ENCODE measurements at regions not wholly inside any gene's neighbourhood (a gene's known extent, or its start where the extent isn't known, plus 50 kb on each side); places are given as distances from the start of the nearest gene placed in this dataset.
"Not testable (repeated sequence)": the region's sequence is repeated elsewhere in the genome, so short reads cannot be mapped to it uniquely, and the experiment has no call there.

DNA sequence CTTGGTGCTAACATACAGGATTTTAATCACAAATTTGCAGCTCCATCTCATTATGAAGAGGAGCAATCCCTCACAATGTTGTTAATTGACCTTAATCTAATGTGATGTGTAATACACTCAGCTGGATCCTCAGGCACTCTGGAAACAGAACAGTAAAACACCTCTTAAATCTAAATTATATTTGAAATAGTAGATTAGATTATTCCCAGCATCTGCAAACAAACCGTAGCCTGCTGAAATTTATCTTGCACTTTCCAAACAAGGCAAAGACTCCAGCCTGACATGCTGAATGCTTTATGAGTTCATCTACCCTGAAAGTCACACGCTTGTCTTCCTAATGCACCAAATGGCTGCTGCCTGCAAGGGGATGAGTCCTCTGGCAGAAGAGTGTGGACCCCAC is 402.3 kb upstream of the GYPC start:
- no peak for DNase-seq

GRCh38 chr2:126264625-126265024 is 391.3 kb upstream of the GYPC start:
- DNase-seq: no peak

- no peak for DNase-seq
Measured at GRCh38 chr2:126269911-126270310, 386.0 kb upstream of the GYPC start.

DNA sequence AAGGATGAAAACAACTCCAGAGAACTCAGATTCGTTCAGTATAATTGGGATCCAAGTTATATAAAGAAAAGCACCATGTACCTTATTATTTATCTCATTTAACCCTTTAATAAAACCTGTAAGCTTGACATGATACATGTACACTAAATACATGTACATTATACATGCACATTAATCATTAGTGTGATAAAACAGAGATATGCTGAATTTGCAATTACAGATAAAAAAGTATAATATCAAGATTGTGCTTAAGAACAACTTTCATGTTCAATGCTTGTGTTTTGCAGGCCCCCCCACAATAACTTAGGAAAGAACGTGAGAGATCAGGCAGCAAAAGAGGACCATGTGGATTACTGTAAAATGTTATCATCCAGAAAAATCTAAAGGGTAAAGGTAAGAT is 385.4 kb upstream of the GYPC start:
- DNase-seq: no peak

GRCh38 chr2:126272401-126272800 is 383.6 kb upstream of the GYPC start:
- no peak for DNase-seq

DNA sequence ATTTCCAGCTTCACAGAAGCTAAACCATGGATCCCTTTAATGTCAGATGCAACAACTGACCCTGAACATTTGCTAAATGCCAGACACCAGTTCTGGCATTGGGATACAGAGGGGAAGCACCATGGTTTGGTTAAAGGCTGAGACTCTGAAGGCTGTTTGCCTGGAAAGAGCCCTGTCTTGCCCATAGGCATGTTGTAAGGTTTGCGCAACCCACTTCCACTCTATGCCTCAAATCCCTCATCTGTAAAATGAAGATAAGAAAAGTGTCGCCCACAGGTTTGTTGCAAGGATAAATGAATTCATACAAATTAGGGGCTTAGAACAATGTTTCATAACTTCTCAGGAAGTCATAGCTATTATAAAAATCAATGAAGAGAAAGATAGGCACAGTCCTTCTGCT is 380.9 kb upstream of the GYPC start:
- no peak for DNase-seq

DNA sequence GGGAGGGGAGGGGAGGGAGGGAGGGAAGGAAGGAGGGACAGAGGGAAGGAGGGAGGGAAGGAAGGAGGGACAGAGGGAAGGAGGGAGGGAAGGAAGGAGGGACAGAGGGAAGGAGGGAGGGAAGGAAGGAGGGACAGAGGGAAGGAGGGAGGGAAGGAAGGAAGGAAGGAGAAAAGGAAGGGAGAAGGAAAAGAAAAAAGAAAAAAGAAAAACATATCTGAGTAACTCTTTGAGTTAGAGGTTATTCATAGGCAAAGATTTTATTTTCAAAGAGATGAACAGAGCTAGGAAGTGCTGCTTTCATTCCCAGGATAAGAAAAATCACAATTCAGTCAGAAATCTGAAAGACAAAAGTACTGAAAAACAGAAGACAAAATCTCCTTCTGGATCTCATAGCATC is 379.7 kb upstream of the GYPC start:
- not testable (repeated sequence) for DNase-seq

DNA sequence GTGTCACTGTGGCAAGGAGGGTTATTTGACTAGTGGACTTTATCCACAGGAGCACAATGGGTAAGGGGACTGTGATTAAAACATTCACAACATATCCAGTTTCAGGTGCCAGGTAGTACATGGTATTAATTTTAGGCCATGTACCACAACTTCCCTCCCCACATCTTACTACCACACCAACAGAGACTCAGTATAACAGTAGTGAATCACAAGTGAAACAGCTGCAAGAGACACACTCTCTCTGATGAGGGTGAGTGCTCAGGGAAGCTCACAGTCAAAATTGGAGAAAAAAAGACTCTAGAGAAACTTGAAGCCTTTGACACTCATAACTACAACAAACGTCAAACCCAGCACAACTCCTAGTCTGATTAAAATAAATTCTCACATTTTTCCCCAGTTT is 367.6 kb upstream of the GYPC start:
- DNase-seq: no peak

DNA sequence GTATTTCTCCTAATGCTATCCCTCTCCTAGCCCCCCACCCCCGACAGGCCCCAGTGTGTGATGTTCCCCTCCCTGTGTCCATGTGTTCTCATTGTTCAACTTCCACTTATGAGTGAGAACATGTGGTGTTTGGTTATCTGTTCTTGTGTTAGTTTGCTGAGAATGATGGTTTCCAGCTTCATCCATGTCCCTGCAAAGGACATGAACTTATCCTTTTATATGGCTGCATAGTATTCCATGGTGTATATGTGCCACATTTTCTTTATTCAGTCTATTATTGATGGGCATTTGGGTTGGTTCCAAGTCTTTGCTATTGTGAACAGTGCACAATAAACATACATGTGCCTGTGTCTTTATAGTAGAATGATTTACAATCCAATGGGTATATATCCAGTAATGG is 362.0 kb upstream of the GYPC start:
- not testable (repeated sequence) for DNase-seq

DNA sequence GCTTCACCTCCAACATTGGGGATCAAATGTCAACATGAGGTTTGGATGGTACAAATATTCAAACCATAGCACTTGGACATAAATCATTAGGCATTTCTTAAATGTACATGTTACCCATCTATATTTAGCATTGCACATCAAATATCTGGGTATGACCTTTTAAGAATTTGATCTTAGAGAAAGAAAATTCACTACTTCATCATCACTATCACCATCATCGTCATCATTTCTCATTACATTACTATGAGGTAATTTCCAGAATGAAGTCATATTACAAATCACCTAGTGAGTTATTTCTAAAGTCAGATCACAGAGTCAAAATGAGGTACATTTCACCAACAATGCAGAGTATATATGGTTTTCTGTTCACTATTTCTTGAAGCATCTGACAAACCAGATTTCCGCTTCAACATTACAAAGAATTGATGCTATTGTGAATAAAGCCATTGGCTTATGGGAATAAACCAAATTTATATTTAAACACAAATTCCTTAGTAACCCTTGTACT is 356.4 kb upstream of the GYPC start:
- no peak for DNase-seq

GRCh38 chr2:126300348-126300747 is 355.6 kb upstream of the GYPC start:
- no peak for DNase-seq

- no peak for DNase-seq
Measured at GRCh38 chr2:126302043-126302442, 353.9 kb upstream of the GYPC start.

- DNase-seq: no peak
Measured at GRCh38 chr2:126303113-126303512, 352.8 kb upstream of the GYPC start.

- DNase-seq: no peak
Measured at GRCh38 chr2:126304154-126304553, 351.8 kb upstream of the GYPC start.

DNA sequence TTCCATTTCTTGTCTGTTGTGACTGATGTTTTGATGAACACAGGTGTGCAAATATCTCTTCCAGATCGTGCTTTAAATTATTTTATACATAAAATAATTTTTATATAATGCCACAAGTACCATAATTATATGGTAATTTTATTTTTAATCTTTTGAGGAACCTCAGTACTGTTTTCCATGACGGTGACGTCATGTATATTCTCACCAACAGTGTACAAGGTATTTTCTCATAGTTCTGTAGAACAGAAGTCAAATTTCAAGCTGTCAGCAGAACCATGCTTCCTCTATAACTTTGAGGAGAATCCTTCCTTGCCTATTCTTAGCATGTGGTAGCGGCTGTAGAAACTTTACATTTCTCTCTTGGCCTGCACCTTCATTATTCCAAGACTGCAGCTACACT is 349.4 kb upstream of the GYPC start:
- no peak for DNase-seq

GRCh38 chr2:126307740-126308139 is 348.2 kb upstream of the GYPC start:
- DNase-seq: no peak

DNA sequence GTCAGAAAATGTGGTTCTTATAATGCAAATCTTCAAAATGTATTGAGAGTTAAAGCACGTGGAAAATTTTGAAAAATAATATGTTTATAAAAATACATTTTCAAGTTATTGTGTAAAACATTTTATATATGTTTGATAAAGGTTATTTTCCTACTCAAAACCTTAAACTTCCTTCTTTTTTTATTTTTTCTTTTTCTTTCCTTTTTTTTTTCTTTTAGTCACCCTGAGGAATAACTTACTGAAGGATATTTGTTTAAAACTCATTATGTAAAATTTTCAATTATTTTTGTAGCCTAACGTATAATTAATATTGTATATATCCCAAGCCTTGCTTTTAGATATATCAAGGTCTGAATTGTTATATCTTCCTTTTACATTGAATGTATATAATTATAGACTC is 346.8 kb upstream of the GYPC start:
- no peak for DNase-seq

DNA sequence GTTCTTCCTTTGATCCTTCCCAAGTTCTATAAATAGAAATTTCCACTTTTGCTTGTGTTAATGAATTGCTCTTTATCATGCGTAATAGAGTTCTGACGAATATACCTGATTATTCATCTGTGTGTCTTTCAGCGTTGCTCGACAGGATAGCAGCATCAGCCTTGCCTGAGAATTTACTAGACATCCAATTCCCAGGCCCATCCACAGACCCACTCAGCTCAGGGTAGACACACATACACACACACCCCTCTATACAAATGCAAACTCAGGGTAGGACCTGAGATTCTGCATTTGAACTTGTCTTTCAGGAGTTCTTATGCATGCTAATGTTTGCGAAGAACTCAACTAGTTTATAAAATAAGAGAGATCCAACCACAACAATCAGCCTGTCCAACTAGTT is 343.4 kb upstream of the GYPC start:
- no peak for DNase-seq

DNA sequence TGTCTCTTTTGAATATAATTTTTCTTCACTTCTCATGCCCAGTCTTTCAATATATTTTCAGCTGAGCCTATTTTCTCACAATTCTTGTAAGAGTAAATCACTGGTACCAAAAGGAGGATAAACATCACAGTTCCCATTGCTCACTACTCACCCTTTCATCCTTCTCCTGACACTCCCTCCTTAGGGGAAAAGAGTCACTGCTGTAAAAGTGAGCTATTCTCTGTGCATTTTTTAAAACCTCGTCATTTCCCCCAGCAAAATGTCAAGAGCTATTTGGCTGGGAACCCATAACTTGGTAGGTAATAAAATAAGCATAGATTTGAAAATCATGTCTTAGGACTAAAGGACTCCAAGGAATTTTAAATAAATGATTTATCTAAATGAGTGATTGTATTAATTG is 340.1 kb upstream of the GYPC start:
- no peak for DNase-seq

DNA sequence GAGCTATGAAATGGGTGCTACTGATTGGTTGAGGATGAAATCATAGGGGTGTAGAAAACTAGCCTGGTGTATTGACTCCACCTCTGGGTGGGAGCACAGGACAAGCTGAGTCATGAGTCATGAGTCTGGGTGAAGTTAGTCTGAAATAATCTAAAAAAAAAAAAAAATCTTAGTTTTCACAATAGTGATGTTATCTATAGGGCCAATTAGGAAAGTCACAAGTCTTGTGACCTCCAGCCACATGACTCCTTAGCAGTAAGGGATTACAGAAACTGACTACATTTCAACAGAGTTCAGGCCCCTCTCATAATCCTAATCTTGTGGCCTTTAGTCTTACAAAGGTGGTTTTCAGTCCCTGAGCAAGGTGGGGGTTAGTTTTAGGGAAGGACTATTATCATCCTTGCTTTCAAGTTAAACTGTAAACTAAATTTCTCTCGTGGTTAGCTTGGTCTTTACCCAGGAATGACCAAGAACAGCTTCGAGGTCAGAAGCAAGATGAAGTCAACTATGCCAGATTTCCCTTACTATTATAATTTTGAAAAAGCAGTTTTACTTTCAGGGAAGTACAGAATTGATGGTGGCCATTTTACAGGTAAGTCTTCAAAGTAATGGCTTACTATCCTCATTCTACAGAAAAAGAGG is 338.0 kb upstream of the GYPC start:
- no peak for DNase-seq

GRCh38 chr2:126322342-126322741 is 333.6 kb upstream of the GYPC start:
- DNase-seq: no peak

DNA sequence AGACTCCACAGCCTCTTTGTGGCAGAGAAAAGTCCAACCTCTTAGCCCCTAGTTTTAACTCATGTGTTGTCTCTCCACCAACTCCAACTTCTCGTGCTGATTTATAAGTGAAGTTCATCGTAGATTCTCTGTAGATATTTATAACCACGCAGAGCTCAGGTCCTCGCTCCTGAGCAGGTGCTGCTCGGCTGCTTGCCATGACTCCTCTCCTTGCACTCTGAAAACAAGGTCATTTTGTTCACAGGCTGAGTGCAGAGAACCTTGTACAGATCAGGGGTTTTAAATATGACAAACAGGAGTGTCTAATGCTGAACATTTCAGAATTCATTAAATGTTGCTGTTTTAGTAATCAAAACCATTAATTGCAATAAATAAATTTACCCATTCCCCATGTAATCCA is 330.8 kb upstream of the GYPC start:
- no peak for DNase-seq

GRCh38 chr2:126329173-126329572 is 326.8 kb upstream of the GYPC start:
- DNase-seq: no peak

GRCh38 chr2:126342457-126342856 is 313.5 kb upstream of the GYPC start:
- DNase-seq: no peak

- DNase-seq: no peak
Measured at GRCh38 chr2:126343136-126343535, 312.8 kb upstream of the GYPC start.
